Stimulated activated CD8-positive, alpha-beta memory T cell treated with anti-CD3 and anti-CD28 coated beads, Interleukin-15, amount 100 ng/mL, for 4 hours (primary cell): ENCODE measurements at regions not wholly inside any gene's neighbourhood (a gene's known extent, or its start where the extent isn't known, plus 50 kb on each side); places are given as distances from the start of the nearest gene placed in this dataset.

Experiments used
- DNase-seq, 2 donors: peaks; one replicate each; pipeline ENCODE4 v3.0.0-alpha.2; 2020; ENCODE audit warnings: low read depth in 2 of 2

GRCh38 chrX:78493180-78493579, 165.8 kb upstream of the CYSLTR1 start:
- DNase-seq: no peak

GRCh38 chrX:78476701-78477100, 149.3 kb upstream of the CYSLTR1 start:
- no peak for DNase-seq

GRCh38 chrX:78456909-78457308, 129.5 kb upstream of the CYSLTR1 start:
- DNase-seq: no peak

GRCh38 chrX:78455901-78456300, 128.5 kb upstream of the CYSLTR1 start:
- no peak for DNase-seq

DNA sequence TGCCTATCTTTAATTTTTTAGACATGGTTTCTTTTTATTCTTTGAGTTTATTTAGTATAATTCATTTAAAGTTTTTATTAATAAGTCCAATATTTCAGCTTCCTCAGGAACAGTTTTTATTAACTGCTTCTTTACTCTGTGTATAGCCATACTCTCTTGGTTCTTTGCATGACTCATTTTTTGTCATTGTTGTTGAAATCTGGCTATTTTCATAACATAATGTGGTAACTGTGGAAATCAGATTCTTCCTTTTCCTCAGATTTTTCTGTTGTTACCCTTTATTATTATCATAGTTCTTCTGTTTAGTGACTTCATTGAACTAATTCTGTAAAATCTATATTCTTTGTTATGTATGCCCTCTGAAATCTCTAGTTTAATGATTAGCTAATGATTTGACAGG, 124.9 kb upstream of the CYSLTR1 start:
- no peak for DNase-seq

DNA sequence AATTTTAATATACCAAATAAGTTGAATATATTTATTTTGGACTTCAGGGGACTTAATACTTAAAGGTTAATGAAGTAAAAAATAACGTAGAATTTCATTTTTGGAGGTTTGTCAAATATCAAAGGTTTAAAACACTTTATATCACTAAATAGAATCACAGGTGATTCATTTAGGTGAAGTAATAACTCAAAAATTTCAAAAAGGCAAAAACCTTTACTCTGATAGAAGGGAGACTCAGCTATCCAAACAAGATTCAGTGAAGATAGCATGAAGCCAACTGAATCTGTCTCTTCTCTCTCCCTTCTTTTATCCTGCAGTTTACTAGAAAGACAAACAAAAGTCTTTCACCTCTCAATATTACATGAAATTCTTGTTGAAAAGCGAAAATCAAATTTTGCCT, 110.2 kb upstream of the CYSLTR1 start:
- DNase-seq: no peak

- DNase-seq: no peak
Observed at GRCh38 chrX:78429172-78429571, 101.8 kb upstream of the CYSLTR1 start.

DNA sequence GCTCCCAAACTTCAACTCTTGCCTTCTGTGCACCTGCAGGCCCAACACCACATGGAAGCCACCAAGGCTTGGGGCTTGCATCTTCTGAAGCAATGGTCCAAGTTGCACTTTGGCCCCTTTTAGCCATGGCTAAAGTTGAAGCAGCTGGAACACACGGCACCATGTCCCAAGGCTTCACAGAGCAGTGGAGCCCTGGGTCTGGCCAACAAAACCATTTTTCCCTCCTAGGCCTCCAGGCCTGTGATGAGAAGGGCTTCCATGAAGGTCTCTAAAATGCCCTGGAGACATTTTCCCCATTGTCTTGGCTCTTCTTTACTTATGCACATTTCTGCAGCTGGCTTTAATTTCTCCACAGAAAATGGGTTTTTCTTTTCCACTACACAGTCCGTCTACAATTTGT, 61.3 kb upstream of the CYSLTR1 start:
- no peak for DNase-seq

DNA sequence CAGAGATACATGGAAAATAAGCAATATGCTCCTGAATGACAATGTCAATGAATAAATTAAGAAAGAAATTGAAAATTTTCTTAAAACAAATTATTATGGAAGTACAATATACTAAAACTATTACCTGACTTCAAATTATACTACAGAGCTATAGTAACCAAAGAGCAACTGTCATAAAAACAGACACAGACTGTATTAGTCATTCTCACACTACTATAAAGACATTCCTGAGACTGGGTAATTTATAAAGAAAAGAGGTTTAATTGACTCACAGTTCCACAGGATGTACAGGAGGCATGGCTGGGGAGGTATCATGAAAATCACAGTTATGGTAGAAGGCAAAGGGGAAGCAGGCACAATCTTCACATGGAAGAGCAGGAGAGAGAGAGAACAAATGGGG, 60.0 kb upstream of the CYSLTR1 start:
- DNase-seq: no peak

GRCh38 chrX:78384486-78384885, 57.1 kb upstream of the CYSLTR1 start:
- no peak for DNase-seq

DNA sequence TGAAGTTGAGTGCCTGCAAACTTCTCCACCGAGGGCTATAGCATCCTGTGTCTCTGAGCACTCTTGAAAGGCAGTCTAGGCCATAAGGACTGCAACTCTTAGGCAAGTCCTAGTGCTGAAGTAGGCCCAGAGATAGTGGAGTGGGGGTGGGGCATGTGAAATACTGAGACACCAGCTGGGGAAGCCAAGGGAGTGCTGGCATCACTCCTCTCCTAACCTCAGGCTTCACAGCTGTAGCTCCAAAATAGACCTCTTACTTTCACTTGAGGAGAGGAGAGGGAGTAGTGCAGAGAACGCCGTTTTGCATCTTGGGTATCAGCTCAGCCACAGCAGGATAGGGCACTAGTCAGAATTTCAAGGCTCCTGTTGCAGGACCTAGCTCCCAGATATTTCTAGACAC, 56.2 kb upstream of the CYSLTR1 start:
- no peak for DNase-seq

GRCh38 chrX:78378476-78379115, 51.2 kb upstream of the CYSLTR1 start:
- no peak for DNase-seq
